Liver (tissue), 7 donors: ENCODE measurements at regions not wholly inside any gene's neighbourhood (a gene's known extent, or its start where the extent isn't known, plus 50 kb on each side); places are given as distances from the start of the nearest gene placed in this dataset.

Experiments used
- DNase-seq: peaks from one replicate; pipeline ENCODE4 v3.0.0-alpha.2; 2017; ENCODE audit warnings: low spot score
- H3K27ac ChIP-seq, 2 donors: one replicate each; pipeline ENCODE4 v1.7.0; 2013; ENCODE audit warnings: inconsistent platforms in 2 of 2, low read length in 2 of 2, control low read depth in 1 of 2, low read depth in 1 of 2, mild to moderate bottlenecking in 1 of 2
- H3K27me3 ChIP-seq, 4 donors: one replicate each; pipeline versions ENCODE4 v1.6.1 to v1.7.0; 2013; ENCODE audit warnings: low read length in 3 of 4, inconsistent platforms in 1 of 4, mild to moderate bottlenecking in 1 of 4, moderate library complexity in 1 of 4; ENCODE audit not compliant: control insufficient read depth in 4 of 4, insufficient read depth in 4 of 4
- H3K36me3 ChIP-seq, 4 donors: one replicate each; pipeline versions ENCODE4 v1.6.1 to v1.7.0; 2013; ENCODE audit warnings: low read length in 3 of 4, mild to moderate bottlenecking in 3 of 4, low read depth in 1 of 4, moderate library complexity in 1 of 4; ENCODE audit not compliant: control insufficient read depth in 4 of 4, insufficient read depth in 3 of 4
- H3K4me1 ChIP-seq, 4 donors: one replicate each; pipeline versions ENCODE4 v1.6.1 to v1.7.0; 2013; ENCODE audit warnings: low read length in 3 of 4, mild to moderate bottlenecking in 3 of 4, moderate library complexity in 1 of 4; ENCODE audit not compliant: control insufficient read depth in 4 of 4, insufficient read depth in 4 of 4
- H3K4me3 ChIP-seq, 3 donors: one replicate each; pipeline versions ENCODE4 v1.6.1 to v1.7.0; 2013; ENCODE audit warnings: low read length in 3 of 3, control low read depth in 1 of 3, low read depth in 1 of 3, mild to moderate bottlenecking in 1 of 3
- H3K9ac ChIP-seq, 2 donors: one replicate each; pipeline ENCODE4 v1.7.0; 2013; ENCODE audit warnings: low read length in 2 of 2, mild to moderate bottlenecking in 2 of 2, moderate library complexity in 2 of 2, control low read depth in 1 of 2, low read depth in 1 of 2
- H3K9me3 ChIP-seq, 4 donors: one replicate each; pipeline versions ENCODE4 v1.6.1 to v1.7.0; 2013; ENCODE audit warnings: low read length in 3 of 4; ENCODE audit not compliant: control insufficient read depth in 4 of 4
- EGR1 ChIP-seq, 2 donors: IDR thresholded peaks; 2 replicates each; pipeline ENCODE4 v1.6.1; 2016 to 2018; ENCODE audit warnings: antibody characterized with exemption in 2 of 2, low read depth in 2 of 2
- FOXA2 ChIP-seq: IDR thresholded peaks from 2 replicates; pipeline ENCODE4 v1.6.1; 2016; ENCODE audit warnings: antibody characterized with exemption
- GABPA ChIP-seq, 2 donors: IDR thresholded peaks in 1 of 2; conservative IDR thresholded peaks in 1 of 2; 2 replicates each; pipeline ENCODE4 v1.6.1; 2016; ENCODE audit warnings: antibody characterized with exemption in 2 of 2, mild to moderate bottlenecking in 1 of 2, moderate library complexity in 1 of 2
- HNF4G ChIP-seq: IDR thresholded peaks from 2 replicates; pipeline ENCODE4 v1.6.1; 2016; ENCODE audit warnings: antibody characterized with exemption
- JUND ChIP-seq, 2 donors: IDR thresholded peaks; 2 replicates each; pipeline ENCODE4 v1.6.1; 2016; ENCODE audit warnings: antibody characterized with exemption in 2 of 2
- RAD21 ChIP-seq, 2 donors: IDR thresholded peaks; 2 replicates each; pipeline ENCODE4 v1.6.1; 2016; ENCODE audit warnings: antibody characterized with exemption in 2 of 2, mild to moderate bottlenecking in 2 of 2
- REST ChIP-seq: IDR thresholded peaks from 2 replicates; pipeline ENCODE4 v1.6.1; 2016; ENCODE audit warnings: antibody characterized with exemption, mild to moderate bottlenecking
- RXRA ChIP-seq, 2 donors: IDR thresholded peaks; 2 replicates each; pipeline ENCODE4 v1.6.1; 2017 to 2018; ENCODE audit warnings: antibody characterized with exemption in 2 of 2, mild to moderate bottlenecking in 1 of 2
- YY1 ChIP-seq: IDR thresholded peaks from 2 replicates; pipeline ENCODE4 v1.6.1; 2016; ENCODE audit warnings: antibody characterized with exemption, mild to moderate bottlenecking
- ZBTB33 ChIP-seq: IDR thresholded peaks from 2 replicates; pipeline ENCODE4 v1.6.1; 2016; ENCODE audit warnings: antibody characterized with exemption
- WGBS: extraction: QIAGEN DNeasy Blood & Tissue Kit; methylation state at CpG from one replicate; pipeline ENCODE4 v1.1.7; 2013; 5-methylcytosine and 5-hydroxymethylcytosine counted together
- TF ChIP-seq, protein P1 (sequence below): IDR thresholded peaks from 2 replicates; pipeline ENCODE4 v1.6.1; 2016; ENCODE audit warnings: antibody characterized with exemption
- donor health status: healthy.
- donor health status: healthy.
- donor health status: healthy.
- donor health status: healthy.

- 77% methylated on average over 6 of the region's 6 CpGs for WGBS
- Histone ChIP-seq H3K4me3 (no peak overlapping the region), H3K9me3 (no peaks in the 10 kb centered on the region), H3K27ac (no peak overlapping the region), H3K9ac (no peak overlapping the region), H3K36me3 (no peaks in the 10 kb centered on the region), H3K4me1 (no peaks in the 10 kb centered on the region), H3K27me3 (no peaks in the 10 kb centered on the region)
- TF ChIP-seq EGR1 (IDR thresholded peaks at IDR 0.05; ENCODE audit: low read depth in 2 of 2) (no peak), REST (no peak), ZBTB33 (no peak), JUND (IDR thresholded peaks at IDR 0.05) (no peak), RXRA (IDR thresholded peaks at IDR 0.05) (no peak), GABPA (IDR thresholded peaks at IDR 0.05 in 1 of 2, conservative IDR thresholded peaks at IDR 0.05 in 1 of 2) (no peak), HNF4G (no peak), YY1 (no peak)
- TF ChIP-seq, protein P1, sequence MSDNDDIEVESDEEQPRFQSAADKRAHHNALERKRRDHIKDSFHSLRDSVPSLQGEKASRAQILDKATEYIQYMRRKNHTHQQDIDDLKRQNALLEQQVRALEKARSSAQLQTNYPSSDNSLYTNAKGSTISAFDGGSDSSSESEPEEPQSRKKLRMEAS = no peak
- DNase-seq = no peak
Observed at GRCh38 chr10:3526727-3527501, 258.1 kb downstream of the KLF6 start.

DNA sequence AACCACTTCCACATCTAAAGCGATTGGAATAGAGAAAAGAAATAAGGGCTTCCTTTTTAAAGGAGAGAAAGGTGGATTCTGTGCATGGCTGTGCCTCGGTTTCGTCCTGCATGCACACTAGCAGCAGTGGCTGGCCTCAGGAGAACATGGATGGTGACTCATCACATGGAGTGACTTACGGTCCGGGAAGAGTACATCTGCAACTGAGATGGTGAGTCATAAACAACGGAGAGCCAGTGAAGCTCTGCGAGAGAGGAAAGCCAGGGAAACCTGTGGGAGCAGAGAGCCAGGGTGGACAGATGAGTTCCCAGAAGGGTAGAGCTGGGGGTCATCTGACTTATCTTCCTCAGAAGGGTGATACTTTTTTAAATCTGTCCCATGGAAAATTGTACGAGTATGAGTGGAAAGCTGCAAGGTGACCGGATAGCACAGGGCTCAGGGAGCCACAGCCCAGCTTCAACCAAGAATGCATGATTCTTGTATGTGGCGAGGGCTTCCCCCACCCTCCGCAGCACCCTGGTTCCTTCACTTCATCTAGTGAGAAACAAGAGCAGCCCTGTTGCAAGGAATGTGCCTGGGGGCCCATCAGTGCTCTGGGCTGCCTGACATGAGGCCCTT lies 259.1 kb downstream of the KLF6 start:
- Histone ChIP-seq H3K4me1 (no peaks in the 10 kb centered on the region), H3K27me3 (no peaks in the 10 kb centered on the region), H3K27ac (no peak overlapping the region), H3K36me3 (no peaks in the 10 kb centered on the region), H3K9me3 (no peaks in the 10 kb centered on the region), H3K4me3 (no peak overlapping the region), H3K9ac (no peak overlapping the region)
- WGBS = 88% methylated on average over 11 of the region's 11 CpGs
- TF ChIP-seq RAD21 (IDR thresholded peaks at IDR 0.05) = no peak
- peak; percentile 40 to 44 for TF ChIP-seq JUND (IDR thresholded peaks at IDR 0.05)
- no peak for TF ChIP-seq ZBTB33
- no peak for TF ChIP-seq EGR1 (IDR thresholded peaks at IDR 0.05; ENCODE audit: low read depth in 2 of 2)
- no peak for TF ChIP-seq FOXA2
- DNase-seq = no peak
